Esophagus muscularis mucosa (tissue), 3 donors: ENCODE measurements at regions not wholly inside any gene's neighbourhood (a gene's known extent, or its start where the extent isn't known, plus 50 kb on each side); places are given as distances from the start of the nearest gene placed in this dataset.

Source experiments
- POLR2A ChIP-seq: fragments of 450-650 bp; IDR thresholded peaks from one replicate; pipeline ENCODE4 v1.6.1; 2017; ENCODE audit warnings: antibody characterized with exemption, moderate library complexity, mild to moderate bottlenecking, low read depth
- TF ChIP-seq, protein P1 (sequence below), 3 experiments: fragments of 200-600 bp in 2 of 3; fragments of 450-650 bp in 1 of 3; sonication (generic) in 2 of 3; IDR thresholded peaks; one replicate each; pipeline ENCODE4 v1.5.1; 2017 to 2019; ENCODE audit warnings: antibody characterized with exemption in 3 of 3, mild to moderate bottlenecking in 2 of 3, moderate library complexity in 1 of 3

DNA sequence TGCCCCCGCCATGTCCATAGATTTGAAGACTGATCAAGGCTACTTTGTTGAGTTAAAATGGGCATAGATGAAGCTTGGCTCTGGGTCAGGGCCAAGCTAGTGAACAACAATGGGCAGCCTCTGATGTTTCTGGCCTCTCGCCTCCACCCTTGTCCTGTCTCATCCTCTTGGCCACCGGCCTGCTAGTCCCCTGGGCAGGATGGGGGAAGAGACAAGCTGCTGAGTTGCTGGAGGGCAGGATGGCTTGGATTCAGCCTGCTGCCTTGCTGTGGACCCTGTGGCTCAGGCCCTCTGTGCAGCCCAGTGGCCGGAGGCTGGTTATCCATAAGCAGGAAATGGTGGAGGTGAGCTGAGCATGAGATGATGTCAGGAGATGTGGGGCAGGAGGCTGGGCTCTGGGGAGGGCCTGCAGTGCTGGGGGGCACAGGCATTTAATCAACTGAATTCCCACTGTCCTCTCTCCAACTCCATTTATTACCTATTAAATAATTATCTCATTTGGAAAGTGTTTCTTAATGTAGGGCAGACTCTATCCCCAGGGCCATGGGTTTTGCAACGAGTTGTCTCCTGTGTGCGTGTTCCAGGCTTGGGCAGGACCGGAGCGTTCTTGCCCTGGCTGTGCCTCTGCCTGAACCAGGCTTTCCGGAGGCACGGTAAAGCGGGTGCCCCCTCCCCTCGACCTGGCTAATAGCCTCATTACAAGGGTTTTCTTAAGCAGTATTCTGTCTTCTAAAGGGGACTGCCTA is 122.9 kb downstream of the GLI2 start:
- TF ChIP-seq, protein P1, sequence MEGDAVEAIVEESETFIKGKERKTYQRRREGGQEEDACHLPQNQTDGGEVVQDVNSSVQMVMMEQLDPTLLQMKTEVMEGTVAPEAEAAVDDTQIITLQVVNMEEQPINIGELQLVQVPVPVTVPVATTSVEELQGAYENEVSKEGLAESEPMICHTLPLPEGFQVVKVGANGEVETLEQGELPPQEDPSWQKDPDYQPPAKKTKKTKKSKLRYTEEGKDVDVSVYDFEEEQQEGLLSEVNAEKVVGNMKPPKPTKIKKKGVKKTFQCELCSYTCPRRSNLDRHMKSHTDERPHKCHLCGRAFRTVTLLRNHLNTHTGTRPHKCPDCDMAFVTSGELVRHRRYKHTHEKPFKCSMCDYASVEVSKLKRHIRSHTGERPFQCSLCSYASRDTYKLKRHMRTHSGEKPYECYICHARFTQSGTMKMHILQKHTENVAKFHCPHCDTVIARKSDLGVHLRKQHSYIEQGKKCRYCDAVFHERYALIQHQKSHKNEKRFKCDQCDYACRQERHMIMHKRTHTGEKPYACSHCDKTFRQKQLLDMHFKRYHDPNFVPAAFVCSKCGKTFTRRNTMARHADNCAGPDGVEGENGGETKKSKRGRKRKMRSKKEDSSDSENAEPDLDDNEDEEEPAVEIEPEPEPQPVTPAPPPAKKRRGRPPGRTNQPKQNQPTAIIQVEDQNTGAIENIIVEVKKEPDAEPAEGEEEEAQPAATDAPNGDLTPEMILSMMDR (IDR thresholded peaks at IDR 0.05), result no peak
- TF ChIP-seq POLR2A, result no peak
